ENCODE measurements at regions not wholly inside any gene's neighbourhood (a gene's known extent, or its start where the extent isn't known, plus 50 kb on each side); places are given as distances from the start of the nearest gene placed in this dataset.

GRCh38 chr7:13139436-13139835 lies 452.0 kb downstream of the ARL4A start:
- no peak for TF ChIP-seq POLR2A (IDR thresholded peaks at IDR 0.05)
- no peak for TF ChIP-seq CTCF (IDR thresholded peaks at IDR 0.05)
- no peak for DNase-seq (ENCODE audit: low spot score in 2 of 2)
- WGBS, 2 donors: 93 to 95% methylated on average over 2 of the region's 2 CpGs
- intact Hi-C loops (cut with DNase I; ENCODE audit: low total_unique reads): no loop called here
- no peak overlapping the region for H3K4me3 ChIP-seq (ENCODE audit: low read depth, poor library complexity, severe bottlenecking)

- H3K4me3 ChIP-seq (ENCODE audit: low read depth, poor library complexity, severe bottlenecking): no peak overlapping the region
- no peak for TF ChIP-seq CTCF (IDR thresholded peaks at IDR 0.05)
- no peak for TF ChIP-seq POLR2A (IDR thresholded peaks at IDR 0.05)
- intact Hi-C loops (cut with DNase I; ENCODE audit: low total_unique reads): no loop called here
- WGBS, 2 donors: 73 to 79% methylated on average over 4 of the region's 4 CpGs
- DNase-seq (ENCODE audit: low spot score in 2 of 2): no peak
Measured at GRCh38 chr7:13144673-13145072, 457.2 kb downstream of the ARL4A start.

GRCh38 chr7:13148548-13148947 lies 461.1 kb downstream of the ARL4A start:
- WGBS, 2 donors: 52 to 63% methylated on average over 1 of the region's 1 CpG
- no peak for TF ChIP-seq CTCF (IDR thresholded peaks at IDR 0.05)
- TF ChIP-seq POLR2A (IDR thresholded peaks at IDR 0.05): no peak
- no peak overlapping the region for H3K4me3 ChIP-seq (ENCODE audit: low read depth, poor library complexity, severe bottlenecking)
- intact Hi-C loops (cut with DNase I; ENCODE audit: low total_unique reads): no loop called here
- no peak for DNase-seq (ENCODE audit: low spot score in 2 of 2)

- TF ChIP-seq CTCF (IDR thresholded peaks at IDR 0.05): no peak
- TF ChIP-seq POLR2A (IDR thresholded peaks at IDR 0.05): no peak
- H3K4me3 ChIP-seq (ENCODE audit: low read depth, poor library complexity, severe bottlenecking): no peak overlapping the region
- DNase-seq (ENCODE audit: low spot score in 2 of 2): no peak
- WGBS, 2 donors: 89 to 98% methylated on average over 1 of the region's 1 CpG
- intact Hi-C loops (cut with DNase I; ENCODE audit: low total_unique reads): no loop called here
Measured at GRCh38 chr7:13151978-13152377, 464.5 kb downstream of the ARL4A start.

GRCh38 chr7:13152755-13153154 lies 465.3 kb downstream of the ARL4A start:
- no peak for DNase-seq (ENCODE audit: low spot score in 2 of 2)
- intact Hi-C loops (cut with DNase I; ENCODE audit: low total_unique reads): no loop called here

More at GRCh38 chr7:13152755-13153154, 465.3 kb downstream of the ARL4A start:
- no peak overlapping the region for H3K4me3 ChIP-seq (ENCODE audit: low read depth, poor library complexity, severe bottlenecking)
- no peak for TF ChIP-seq CTCF (IDR thresholded peaks at IDR 0.05)
- no peak for TF ChIP-seq POLR2A (IDR thresholded peaks at IDR 0.05)
